ENCODE measurements at regions not wholly inside any gene's neighbourhood (a gene's known extent, or its start where the extent isn't known, plus 50 kb on each side); places are given as distances from the start of the nearest gene placed in this dataset.

GRCh38 chr1:116298746-116299145 lies 74.3 kb upstream of the ATP1A1 start:
- H3K9me2 ChIP-seq (replicated peaks; ENCODE audit: insufficient read depth, low read length), result no peaks in the 10 kb centered on the region

DNA sequence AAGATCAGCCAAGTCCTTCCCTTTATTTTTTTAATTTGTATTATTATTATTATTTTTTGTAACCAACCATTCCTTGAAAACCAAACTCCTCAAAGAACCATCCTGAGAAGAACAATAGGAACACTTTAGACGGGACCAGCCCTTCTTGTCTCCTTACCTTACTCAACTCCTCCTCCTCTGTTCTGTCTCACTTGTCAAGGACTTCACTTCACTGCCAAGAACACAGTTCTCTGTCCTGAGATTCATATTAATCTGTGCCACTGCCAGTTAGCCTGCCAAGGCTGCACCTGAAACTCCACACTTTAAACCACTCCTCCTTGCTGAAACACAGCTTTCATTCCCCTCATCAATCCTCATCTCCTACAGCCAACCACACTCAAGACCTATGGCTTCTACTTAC lies 73.8 kb upstream of the ATP1A1 start:
- no peak overlapping the region for H2AFZ ChIP-seq (ENCODE audit: low read length)
- H3K79me2 ChIP-seq (ENCODE audit: low read length), result no peaks in the 10 kb centered on the region
- H3K27ac ChIP-seq (ENCODE audit: low read length), result no peak overlapping the region
- no peak overlapping the region for H3K9ac ChIP-seq (ENCODE audit: low read length)
- no peaks in the 10 kb centered on the region for H3K36me3 ChIP-seq (replicated peaks; ENCODE audit: insufficient read depth, low read length)
- TF ChIP-seq EZH2phosphoT487 (IDR thresholded peaks at IDR 0.05; ENCODE audit: low read length), result no peak
- no peak for TF ChIP-seq EZH2 (optimal IDR thresholded peaks at IDR 0.05; ENCODE audit: low read depth, low read length)
- TF ChIP-seq CTCF (IDR thresholded peaks at IDR 0.05; ENCODE audit: low read length), result no peak
- H4K20me1 ChIP-seq (ENCODE audit: insufficient read depth, low read length), result no peaks in the 10 kb centered on the region
- H3K9me3 ChIP-seq (replicated peaks; ENCODE audit: insufficient read depth, low read length), result no peaks in the 10 kb centered on the region
- DNase-seq, result no peak
- H3K4me1 ChIP-seq (ENCODE audit: low read length), result no peaks in the 10 kb centered on the region
- no peak overlapping the region for H3K4me3 ChIP-seq (ENCODE audit: low read length)
- no peaks in the 10 kb centered on the region for H3K27me3 ChIP-seq (replicated peaks; ENCODE audit: insufficient read depth, low read length)
- no peaks in the 10 kb centered on the region for H3F3A ChIP-seq (ENCODE audit: insufficient read depth, low read length)
- no peaks in the 10 kb centered on the region for H3K9me2 ChIP-seq (replicated peaks; ENCODE audit: insufficient read depth, low read length)
- H3K4me2 ChIP-seq (ENCODE audit: low read depth, low read length), result no peak overlapping the region

More at GRCh38 chr1:116298746-116299145, 74.3 kb upstream of the ATP1A1 start:
- H3K9me3 ChIP-seq (replicated peaks; ENCODE audit: insufficient read depth, low read length), result no peaks in the 10 kb centered on the region
- TF ChIP-seq EZH2phosphoT487 (IDR thresholded peaks at IDR 0.05; ENCODE audit: low read length) (no peak), CTCF (IDR thresholded peaks at IDR 0.05; ENCODE audit: low read length) (no peak), EZH2 (optimal IDR thresholded peaks at IDR 0.05; ENCODE audit: low read depth, low read length) (no peak)
- DNase-seq, result no peak
- H3K9ac ChIP-seq (ENCODE audit: low read length), result no peak overlapping the region
- H3K27me3 ChIP-seq (replicated peaks; ENCODE audit: insufficient read depth, low read length), result no peaks in the 10 kb centered on the region
- no peaks in the 10 kb centered on the region for H4K20me1 ChIP-seq (ENCODE audit: insufficient read depth, low read length)
- H3K4me2 ChIP-seq (ENCODE audit: low read depth, low read length), result no peak overlapping the region
- H3K27ac ChIP-seq (ENCODE audit: low read length), result no peak overlapping the region
- no peaks in the 10 kb centered on the region for H3K36me3 ChIP-seq (replicated peaks; ENCODE audit: insufficient read depth, low read length)
- H3K4me3 ChIP-seq (ENCODE audit: low read length), result no peak overlapping the region
- no peaks in the 10 kb centered on the region for H3K4me1 ChIP-seq (ENCODE audit: low read length)
- no peaks in the 10 kb centered on the region for H3K79me2 ChIP-seq (ENCODE audit: low read length)
- H2AFZ ChIP-seq (ENCODE audit: low read length), result no peak overlapping the region
- no peaks in the 10 kb centered on the region for H3F3A ChIP-seq (ENCODE audit: insufficient read depth, low read length)

GRCh38 chr1:116302281-116302680 lies 70.8 kb upstream of the ATP1A1 start:
- no peaks in the 10 kb centered on the region for H3K4me1 ChIP-seq (ENCODE audit: low read length)
- no peaks in the 10 kb centered on the region for H3K27me3 ChIP-seq (replicated peaks; ENCODE audit: insufficient read depth, low read length)
- H2AFZ ChIP-seq (ENCODE audit: low read length), result no peak overlapping the region
- H3F3A ChIP-seq (ENCODE audit: insufficient read depth, low read length), result no peaks in the 10 kb centered on the region
- H3K9ac ChIP-seq (ENCODE audit: low read length), result no peak overlapping the region
- DNase-seq, result no peak
- no peak overlapping the region for H3K4me3 ChIP-seq (ENCODE audit: low read length)
- H4K20me1 ChIP-seq (ENCODE audit: insufficient read depth, low read length), result no peaks in the 10 kb centered on the region
- TF ChIP-seq EZH2 (optimal IDR thresholded peaks at IDR 0.05; ENCODE audit: low read depth, low read length), result no peak
- TF ChIP-seq EZH2phosphoT487 (IDR thresholded peaks at IDR 0.05; ENCODE audit: low read length), result no peak
- TF ChIP-seq CTCF (IDR thresholded peaks at IDR 0.05; ENCODE audit: low read length), result no peak
- no peaks in the 10 kb centered on the region for H3K79me2 ChIP-seq (ENCODE audit: low read length)
- no peaks in the 10 kb centered on the region for H3K9me2 ChIP-seq (replicated peaks; ENCODE audit: insufficient read depth, low read length)
- H3K9me3 ChIP-seq (replicated peaks; ENCODE audit: insufficient read depth, low read length), result no peaks in the 10 kb centered on the region
- H3K4me2 ChIP-seq (ENCODE audit: low read depth, low read length), result no peak overlapping the region
- no peaks in the 10 kb centered on the region for H3K36me3 ChIP-seq (replicated peaks; ENCODE audit: insufficient read depth, low read length)
- H3K27ac ChIP-seq (ENCODE audit: low read length), result no peak overlapping the region
